Pancreas (tissue), 10 donors: ENCODE measurements at regions not wholly inside any gene's neighbourhood (a gene's known extent, or its start where the extent isn't known, plus 50 kb on each side); places are given as distances from the start of the nearest gene placed in this dataset.
"Not testable (repeated sequence)": the region's sequence is repeated elsewhere in the genome, so short reads cannot be mapped to it uniquely, and the experiment has no call there.

Source experiments
- ATAC-seq, 4 donors: fragments of 200-7000 bp; cut with Tn5 transposase; one replicate each; pipeline versions ENCODE4 v1.8.0 to v1.9.1; 2020; ENCODE audit warnings: mild to moderate bottlenecking in 4 of 4, moderate library complexity in 4 of 4
- DNase-seq, 6 donors: peaks; one replicate each; pipeline ENCODE4 v3.0.0-alpha.2; 2020
- FAIRE-seq: peaks from 2 replicates; lab custom pipeline; 2012; peaks lifted over from hg19 to GRCh38; lab: Jason Lieb, UNC
- H3K27ac ChIP-seq, 4 donors: fragments of 200-600 bp; sonication (generic); 1 replicate in 3 of 4; 2 replicates in 1 of 4; pipeline versions ENCODE4 v1.5.0 to v1.8.0; 2020
- H3K27me3 ChIP-seq, 4 donors: fragments of 200-600 bp; one replicate each; pipeline ENCODE4 v1.8.0; 2021
- H3K36me3 ChIP-seq, 3 donors: fragments of 200-600 bp; sonication (generic) in 1 of 3; one replicate each; pipeline versions ENCODE4 v1.5.0 to v1.8.0; 2020 to 2021
- H3K4me1 ChIP-seq, 3 donors: fragments of 200-600 bp; one replicate each; pipeline ENCODE4 v1.8.0; 2021
- H3K4me3 ChIP-seq, 4 donors: fragments of 200-600 bp; sonication (generic) in 2 of 4; one replicate each; pipeline versions ENCODE4 v1.5.0 to v1.8.0; 2020 to 2021
- H3K9me3 ChIP-seq, 4 donors: fragments of 200-600 bp; one replicate each; pipeline ENCODE4 v1.8.0; 2021
- WGBS, 2 donors: extraction: QIAGEN DNeasy Blood & Tissue Kit; methylation state at CpG; one replicate each; pipeline ENCODE4 v1.1.7; 2013; 5-methylcytosine and 5-hydroxymethylcytosine counted together
- intact Hi-C, 3 donors: fragments of 100-400 bp; cut with DNase I; formaldehyde crosslinking; loops; one replicate each; pipeline versions ENCODE4 v1.11.1 to v1.14.2; 2022
- TF ChIP-seq, protein P1 (sequence below), 4 donors: fragments of 200-600 bp; sonication (generic) in 3 of 4; IDR thresholded peaks; one replicate each; pipeline versions ENCODE4 v1.5.0 to v1.8.0; 2021; ENCODE audit warnings: antibody characterized with exemption in 4 of 4
- donor health status: healthy with polysubstance abuse.
- donor health status: DM: no; HTN: no; CAD: no; lungs with moderate emphysema.
- donor health status: DM: no; HTN: no; CAD: no.
- donor health status: control.
- donor health status: control.
- donor health status: Bipolar disorder and iron deficiency.
- donor health status: DM: yes; HTN: yes; CAD: no.
- donor health status: DM: no; HTN: no; CAD: no.
- donor health status: DM: no; HTN: no; CAD: no.
- donor health status: DM: yes; HTN: yes; CAD: no.

DNA sequence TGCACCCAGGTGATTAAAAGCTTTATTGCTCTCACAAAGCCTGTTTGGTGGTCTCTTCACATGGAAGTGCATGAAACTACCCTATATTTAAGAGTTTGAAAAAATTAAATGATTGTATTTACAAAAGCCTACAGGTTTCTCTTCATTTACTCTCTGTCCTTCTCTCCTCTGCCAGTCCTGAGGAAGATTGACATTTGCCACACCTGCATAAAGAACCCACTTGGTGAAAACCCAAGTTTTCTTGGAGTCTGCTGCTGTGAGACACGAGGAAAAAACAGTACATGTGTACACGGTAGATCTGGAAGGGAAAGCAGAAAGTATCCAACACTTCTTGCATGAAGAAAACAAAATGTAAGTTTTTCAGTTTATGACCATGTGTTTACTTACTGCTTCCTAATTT is 994.4 kb upstream of the POT1 start:
- TF ChIP-seq, protein P1, sequence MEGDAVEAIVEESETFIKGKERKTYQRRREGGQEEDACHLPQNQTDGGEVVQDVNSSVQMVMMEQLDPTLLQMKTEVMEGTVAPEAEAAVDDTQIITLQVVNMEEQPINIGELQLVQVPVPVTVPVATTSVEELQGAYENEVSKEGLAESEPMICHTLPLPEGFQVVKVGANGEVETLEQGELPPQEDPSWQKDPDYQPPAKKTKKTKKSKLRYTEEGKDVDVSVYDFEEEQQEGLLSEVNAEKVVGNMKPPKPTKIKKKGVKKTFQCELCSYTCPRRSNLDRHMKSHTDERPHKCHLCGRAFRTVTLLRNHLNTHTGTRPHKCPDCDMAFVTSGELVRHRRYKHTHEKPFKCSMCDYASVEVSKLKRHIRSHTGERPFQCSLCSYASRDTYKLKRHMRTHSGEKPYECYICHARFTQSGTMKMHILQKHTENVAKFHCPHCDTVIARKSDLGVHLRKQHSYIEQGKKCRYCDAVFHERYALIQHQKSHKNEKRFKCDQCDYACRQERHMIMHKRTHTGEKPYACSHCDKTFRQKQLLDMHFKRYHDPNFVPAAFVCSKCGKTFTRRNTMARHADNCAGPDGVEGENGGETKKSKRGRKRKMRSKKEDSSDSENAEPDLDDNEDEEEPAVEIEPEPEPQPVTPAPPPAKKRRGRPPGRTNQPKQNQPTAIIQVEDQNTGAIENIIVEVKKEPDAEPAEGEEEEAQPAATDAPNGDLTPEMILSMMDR (IDR thresholded peaks at IDR 0.05), result no peak
- DNase-seq (no peak), FAIRE-seq (no peak), ATAC-seq (no peak)
- H3K27ac ChIP-seq, result no peak overlapping the region
- no peaks in the 10 kb centered on the region for H3K4me1 ChIP-seq
- H3K36me3 ChIP-seq, result no peaks in the 10 kb centered on the region
- no peaks in the 10 kb centered on the region for H3K9me3 ChIP-seq
- H3K27me3 ChIP-seq, result no peaks in the 10 kb centered on the region
- 42 to 59% methylated on average over 2 of the region's 2 CpGs for WGBS, 2 donors
- intact Hi-C loops, result no loop called here
- H3K4me3 ChIP-seq, result no peak overlapping the region

DNA sequence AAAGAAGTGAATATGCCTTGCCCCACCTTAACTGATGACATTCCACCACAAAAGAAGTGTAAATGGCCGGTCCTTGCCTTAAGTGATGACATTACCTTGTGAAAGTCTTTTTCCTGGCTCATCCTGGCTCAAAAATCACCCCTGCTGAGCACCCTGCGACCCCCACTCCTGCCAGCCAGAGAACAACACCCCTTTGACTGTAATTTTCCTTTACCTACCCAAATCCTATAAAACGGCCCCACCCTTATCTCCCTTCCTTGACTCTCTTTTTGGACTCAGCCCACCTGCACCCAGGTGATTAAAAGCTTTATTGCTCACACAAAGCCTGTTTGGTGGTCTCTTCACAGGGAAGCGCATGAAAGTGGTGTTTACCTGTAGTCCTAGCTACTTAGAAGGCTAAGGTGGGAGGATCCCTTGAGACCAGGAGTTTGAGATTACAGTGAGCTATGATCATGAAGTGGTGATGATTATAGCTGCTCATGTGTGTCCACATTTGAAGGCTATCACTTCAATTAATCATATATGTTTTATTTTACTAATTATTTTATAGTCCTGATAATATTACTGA is 985.8 kb upstream of the POT1 start:
- H3K27ac ChIP-seq, FAIRE-seq, ATAC-seq, H3K27me3 ChIP-seq, H3K4me1 ChIP-seq, H3K36me3 ChIP-seq, intact Hi-C loops, DNase-seq, H3K4me3 ChIP-seq, H3K9me3 ChIP-seq: not testable (repeated sequence)
- 40 to 54% methylated on average over 3 to 4 of the region's 4 CpGs for WGBS, 2 donors

DNA sequence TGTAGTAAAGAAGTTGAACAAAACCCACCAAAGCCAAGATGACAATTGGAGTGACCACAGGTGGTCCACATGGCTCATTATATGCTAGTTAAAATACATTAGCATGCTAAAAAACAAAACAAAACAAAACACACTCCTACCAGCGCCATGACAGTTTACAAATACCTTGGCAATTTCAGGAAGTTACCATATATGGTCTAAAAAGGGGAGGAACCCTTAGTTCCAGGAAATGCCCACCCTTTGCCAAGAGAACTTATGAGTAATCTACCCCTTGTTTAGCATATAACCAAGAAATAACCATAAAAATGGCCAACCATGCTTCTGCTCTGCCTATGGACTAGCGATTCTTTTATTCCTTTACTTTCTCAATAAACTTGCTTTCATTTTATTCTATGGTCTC is 979.1 kb upstream of the POT1 start:
- Histone ChIP-seq H3K27ac (no peak overlapping the region), H3K9me3 (no peaks in the 10 kb centered on the region), H3K36me3 (no peaks in the 10 kb centered on the region), H3K27me3 (no peaks in the 10 kb centered on the region), H3K4me3 (no peak overlapping the region), H3K4me1 (no peaks in the 10 kb centered on the region)
- TF ChIP-seq, protein P1 (IDR thresholded peaks at IDR 0.05), result no peak
- intact Hi-C loops, result no loop called here
- DNase-seq, result no peak
- WGBS, 2 donors, result 82 to 89% methylated on average over 2 of the region's 2 CpGs
- FAIRE-seq, result no peak
- no peak for ATAC-seq

DNA sequence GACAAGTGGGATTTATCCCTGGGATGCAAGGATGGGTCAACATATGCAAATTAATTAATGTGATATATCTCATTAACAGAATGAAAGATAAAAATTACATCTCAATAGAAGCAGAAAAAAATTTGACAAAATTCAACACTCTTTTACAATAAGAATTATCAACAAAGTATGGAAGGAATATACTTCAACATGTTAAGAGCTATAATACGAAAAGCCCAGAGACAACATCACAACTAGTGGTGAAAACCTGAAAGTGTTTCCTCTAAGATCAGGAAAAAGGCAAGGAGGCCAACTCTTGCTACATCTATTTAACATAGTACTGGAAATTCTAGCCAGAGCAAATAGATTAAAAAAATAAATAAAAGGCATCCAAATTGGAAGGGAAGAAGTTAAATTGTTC is 970.0 kb upstream of the POT1 start:
- DNase-seq (no peak), FAIRE-seq (no peak), ATAC-seq (no peak)
- Histone ChIP-seq H3K4me1 (no peaks in the 10 kb centered on the region), H3K4me3 (no peak overlapping the region), H3K27ac (no peak overlapping the region), H3K9me3 (no peaks in the 10 kb centered on the region), H3K27me3 (no peaks in the 10 kb centered on the region), H3K36me3 (no peaks in the 10 kb centered on the region)
- 64 to 77% methylated on average over 1 of the region's 1 CpG for WGBS, 2 donors
- intact Hi-C loops, result no loop called here
- TF ChIP-seq, protein P1 (IDR thresholded peaks at IDR 0.05), result no peak

DNA sequence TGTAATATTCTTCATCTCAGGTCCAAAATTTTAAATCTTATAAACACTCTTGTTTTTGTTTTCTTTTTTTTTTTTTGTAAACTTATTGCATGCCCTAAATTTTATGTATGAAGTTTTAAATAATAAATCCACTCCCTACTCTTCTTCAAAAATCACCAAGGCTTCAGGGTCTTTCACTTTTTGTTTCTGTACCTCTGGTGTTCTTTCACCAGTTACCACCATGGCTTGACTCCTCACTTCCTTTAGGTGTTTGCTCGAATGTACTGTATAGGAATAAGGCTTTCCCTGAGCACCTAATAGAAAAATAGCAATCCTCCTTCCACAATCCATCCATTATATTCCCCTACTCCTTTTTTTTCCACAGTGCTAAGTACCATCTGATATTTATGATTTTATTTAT is 962.8 kb upstream of the POT1 start:
- DNase-seq (no peak), ATAC-seq (no peak), FAIRE-seq (no peak)
- no peaks in the 10 kb centered on the region for H3K27me3 ChIP-seq
- TF ChIP-seq, protein P1 (IDR thresholded peaks at IDR 0.05), result no peak
- intact Hi-C loops, result no loop called here
- no peaks in the 10 kb centered on the region for H3K4me1 ChIP-seq
- H3K36me3 ChIP-seq, result no peaks in the 10 kb centered on the region
- no peaks in the 10 kb centered on the region for H3K9me3 ChIP-seq
- no peak overlapping the region for H3K27ac ChIP-seq
- 46 to 66% methylated on average over 1 of the region's 1 CpG for WGBS, 2 donors
- H3K4me3 ChIP-seq, result no peak overlapping the region
